ENCODE measurements at regions not wholly inside any gene's neighbourhood (a gene's known extent, or its start where the extent isn't known, plus 50 kb on each side); places are given as distances from the start of the nearest gene placed in this dataset.

GRCh38 chr16:62676306-62676705 lies 640.1 kb upstream of the CDH8 start:
- TF ChIP-seq POLR2AphosphoS5 (IDR thresholded peaks at IDR 0.05; ENCODE audit: low read depth) = no peak
- no peak for TF ChIP-seq GABPA (IDR thresholded peaks at IDR 0.05; ENCODE audit: low read depth)
- TF ChIP-seq REST (IDR thresholded peaks at IDR 0.05; ENCODE audit: insufficient replicate concordance, low read depth) = no peak
- TF ChIP-seq CTCF (IDR thresholded peaks at IDR 0.05; ENCODE audit: insufficient read depth, low read length) = no peak
- TF ChIP-seq SPI1 (IDR thresholded peaks at IDR 0.05; ENCODE audit: borderline replicate concordance, low read depth) = no peak
- Histone ChIP-seq H3K4me3 (replicated peaks; ENCODE audit: insufficient read depth, low read length) (no peak overlapping the region), H3K27ac (replicated peaks) (no peak overlapping the region), H3K27me3 (ENCODE audit: insufficient read depth, poor library complexity, severe bottlenecking) (no peaks in the 10 kb centered on the region)
- no peak for DNase-seq (ENCODE audit: low read depth in 1 of 2, low spot score in 1 of 2)

- H3K4me3 ChIP-seq (replicated peaks; ENCODE audit: insufficient read depth, low read length) = no peak overlapping the region
- DNase-seq (ENCODE audit: low read depth in 1 of 2, low spot score in 1 of 2) = no peak
Measured at GRCh38 chr16:62665269-62665668, 629.0 kb upstream of the CDH8 start.

GRCh38 chr16:62664566-62664965 lies 628.3 kb upstream of the CDH8 start:
- no peak overlapping the region for H3K27ac ChIP-seq (replicated peaks)
- TF ChIP-seq GABPA (IDR thresholded peaks at IDR 0.05; ENCODE audit: low read depth) (no peak), CTCF (IDR thresholded peaks at IDR 0.05; ENCODE audit: insufficient read depth, low read length) (no peak), REST (IDR thresholded peaks at IDR 0.05; ENCODE audit: insufficient replicate concordance, low read depth) (no peak), POLR2AphosphoS5 (IDR thresholded peaks at IDR 0.05; ENCODE audit: low read depth) (no peak), SPI1 (IDR thresholded peaks at IDR 0.05; ENCODE audit: borderline replicate concordance, low read depth) (no peak)

More at GRCh38 chr16:62665269-62665668, 629.0 kb upstream of the CDH8 start:
- TF ChIP-seq POLR2AphosphoS5 (IDR thresholded peaks at IDR 0.05; ENCODE audit: low read depth) (no peak), GABPA (IDR thresholded peaks at IDR 0.05; ENCODE audit: low read depth) (no peak), SPI1 (IDR thresholded peaks at IDR 0.05; ENCODE audit: borderline replicate concordance, low read depth) (no peak), CTCF (IDR thresholded peaks at IDR 0.05; ENCODE audit: insufficient read depth, low read length) (no peak)
- Histone ChIP-seq H3K27ac (replicated peaks) (no peak overlapping the region), H3K27me3 (ENCODE audit: insufficient read depth, poor library complexity, severe bottlenecking) (no peaks in the 10 kb centered on the region)

GRCh38 chr16:62661435-62661834 lies 625.2 kb upstream of the CDH8 start:
- DNase-seq (ENCODE audit: low read depth in 1 of 2, low spot score in 1 of 2) = no peak
- TF ChIP-seq POLR2AphosphoS5 (IDR thresholded peaks at IDR 0.05; ENCODE audit: low read depth) = no peak
- no peak for TF ChIP-seq SPI1 (IDR thresholded peaks at IDR 0.05; ENCODE audit: borderline replicate concordance, low read depth)
- no peak for TF ChIP-seq CTCF (IDR thresholded peaks at IDR 0.05; ENCODE audit: insufficient read depth, low read length)
- TF ChIP-seq REST (IDR thresholded peaks at IDR 0.05; ENCODE audit: insufficient replicate concordance, low read depth) = no peak
- no peak for TF ChIP-seq GABPA (IDR thresholded peaks at IDR 0.05; ENCODE audit: low read depth)
- H3K27me3 ChIP-seq (ENCODE audit: insufficient read depth, poor library complexity, severe bottlenecking) = no peaks in the 10 kb centered on the region
- H3K27ac ChIP-seq (replicated peaks) = no peak overlapping the region
- no peak overlapping the region for H3K4me3 ChIP-seq (replicated peaks; ENCODE audit: insufficient read depth, low read length)

More at GRCh38 chr16:62664566-62664965, 628.3 kb upstream of the CDH8 start:
- no peak overlapping the region for H3K4me3 ChIP-seq (replicated peaks; ENCODE audit: insufficient read depth, low read length)
- DNase-seq (ENCODE audit: low read depth in 1 of 2, low spot score in 1 of 2) = no peak
- no peaks in the 10 kb centered on the region for H3K27me3 ChIP-seq (ENCODE audit: insufficient read depth, poor library complexity, severe bottlenecking)

Data from HL-60 (cell line).